ENCODE measurements at regions not wholly inside any gene's neighbourhood (a gene's known extent, or its start where the extent isn't known, plus 50 kb on each side); places are given as distances from the start of the nearest gene placed in this dataset.

DNA sequence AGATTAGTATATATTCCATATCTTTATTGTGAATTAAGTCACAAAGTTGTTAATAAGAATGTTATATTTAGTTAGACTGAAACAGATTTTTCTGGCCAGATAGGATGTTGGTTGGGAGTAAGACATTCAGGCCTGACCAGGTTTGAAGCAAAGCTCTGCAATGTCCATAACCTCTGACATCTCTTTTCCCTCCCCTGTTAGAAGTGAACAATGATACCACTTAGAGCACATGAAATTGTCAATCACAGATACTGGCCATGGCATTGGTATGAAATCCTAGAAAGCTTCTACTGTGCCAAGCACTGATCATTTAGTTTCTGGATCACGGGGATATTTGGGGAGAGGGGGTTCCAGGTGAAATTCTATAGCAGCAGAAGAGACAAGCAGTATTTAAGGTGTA, 1455.1 kb upstream of the CDH9 start:
- Histone ChIP-seq H3K9me3 (ENCODE audit: insufficient read depth in 2 of 2, low read depth in 1 of 2, low read length in 1 of 2) (no peaks in the 10 kb centered on the region), H2BK15ac (ENCODE audit: low read length) (no peak overlapping the region), H3K27ac (ENCODE audit: low read depth, low read length) (no peak overlapping the region), H3K27me3 (replicated peaks in 1 of 4; ENCODE audit: control insufficient read depth in 3 of 4, extremely low read depth in 1 of 4, insufficient read depth in 3 of 4, low read length in 3 of 4) (no peaks in the 10 kb centered on the region), H3K56ac (replicated peaks; ENCODE audit: insufficient read length, low read depth, low read length) (no peak overlapping the region), H3K23me2 (ENCODE audit: low read depth, low read length) (no peaks in the 10 kb centered on the region), H3K9ac (replicated peaks in 1 of 4; ENCODE audit: extremely low read depth in 1 of 4, low read depth in 3 of 4, low read length in 3 of 4) (no peak overlapping the region), H2BK5ac (ENCODE audit: low read depth, low read length) (no peak overlapping the region), H3K18ac (ENCODE audit: extremely low read depth, low read length) (no peak overlapping the region), H2BK20ac (ENCODE audit: low read length) (no peak overlapping the region), H3K4me1 (replicated peaks in 1 of 4; ENCODE audit: control insufficient read depth in 3 of 4, insufficient read depth in 4 of 4, low read length in 3 of 4) (peaks cover 0 to 4% (median 1%) of the 10 kb centered on the region in 4 experiments; a peak in 1 of 7 replicates), H4K8ac (ENCODE audit: extremely low read depth, insufficient read depth, low read length) (no peak overlapping the region), H2BK120ac (replicated peaks; ENCODE audit: low read depth, low read length) (no peak overlapping the region), H3K79me1 (ENCODE audit: low read depth, low read length) (no peaks in the 10 kb centered on the region), H3K4ac (replicated peaks; ENCODE audit: insufficient read length, low read depth, low read length) (no peak overlapping the region), H3K4me2 (ENCODE audit: insufficient read depth in 1 of 2, low read depth in 2 of 2, low read length in 2 of 2) (no peak overlapping the region), H3K23ac (ENCODE audit: insufficient read length) (no peak overlapping the region), H4K5ac (ENCODE audit: insufficient read length, low read depth, low read length) (no peak overlapping the region), H3K36me3 (ENCODE audit: control insufficient read depth in 2 of 4, insufficient read depth in 4 of 4, low read length in 3 of 4) (no peaks in the 10 kb centered on the region), H2AK5ac (ENCODE audit: low read depth, low read length) (no peak overlapping the region), H4K20me1 (replicated peaks in 1 of 2; ENCODE audit: control insufficient read depth in 1 of 2, insufficient read depth in 2 of 2, low read length in 2 of 2) (no peaks in the 10 kb centered on the region), H2AFZ (ENCODE audit: low read length) (no peak overlapping the region), H4K91ac (replicated peaks; ENCODE audit: insufficient read length, low read length) (no peak overlapping the region), H2BK12ac (ENCODE audit: low read depth, low read length) (no peak overlapping the region), H3K79me2 (ENCODE audit: control insufficient read depth in 1 of 2, insufficient read depth in 2 of 2, low read length in 2 of 2) (no peaks in the 10 kb centered on the region), H3K4me3 (ENCODE audit: extremely low read depth in 1 of 4, insufficient read depth in 2 of 4, low read depth in 3 of 4, low read length in 4 of 4) (no peak overlapping the region), H3K14ac (ENCODE audit: insufficient read length) (no peak overlapping the region)
- DNase-seq (ENCODE audit: low read depth in 1 of 2, low spot score in 2 of 2): no peak
- ChIA-PET CTCF (ENCODE audit: partially characterized antibody) (no interaction called here), POLR2A (ENCODE audit: partially characterized antibody) (no interaction called here)
- FAIRE-seq: no peak
- WGBS, 2 experiments (ENCODE audit: extremely low coverage in 1 of 2, insufficient coverage in 1 of 2, insufficient read length in 1 of 2, insufficient replicate concordance in 2 of 2, low coverage in 1 of 2, low lambda C conversion rate in 2 of 2, missing lambda C conversion rate in 1 of 2): 85% methylated on average over 1 of the region's 1 CpG; no CpG with 5 or more reads in 1 of the 2 experiments
- TF ChIP-seq SP2 (IDR thresholded peaks at IDR 0.05; ENCODE audit: low read length) (no peak), RXRA (IDR thresholded peaks at IDR 0.05; ENCODE audit: insufficient read depth, low read depth, low read length) (no peak), RFX5 (IDR thresholded peaks at IDR 0.05; ENCODE audit: borderline replicate concordance, low read depth, low read length) (no peak), YY1 (IDR thresholded peaks at IDR 0.05; ENCODE audit: low read depth, low read length) (no peak), SUZ12 (IDR thresholded peaks at IDR 0.05; ENCODE audit: low read length) (no peak), BRCA1 (IDR thresholded peaks at IDR 0.05; ENCODE audit: low read depth, low read length) (no peak), TEAD4 (IDR thresholded peaks at IDR 0.05; ENCODE audit: low read depth, low read length) (no peak), KDM4A (IDR thresholded peaks at IDR 0.05; ENCODE audit: low read depth, low read length, severe bottlenecking) (no peak), EGR1 (IDR thresholded peaks at IDR 0.05; ENCODE audit: borderline replicate concordance, low read depth, low read length) (no peak), TAF1 (IDR thresholded peaks at IDR 0.05; ENCODE audit: low read depth, low read length) (no peak), SRF (IDR thresholded peaks at IDR 0.05; ENCODE audit: low read depth, low read length) (no peak)
- TF ChIP-seq, protein P1, sequence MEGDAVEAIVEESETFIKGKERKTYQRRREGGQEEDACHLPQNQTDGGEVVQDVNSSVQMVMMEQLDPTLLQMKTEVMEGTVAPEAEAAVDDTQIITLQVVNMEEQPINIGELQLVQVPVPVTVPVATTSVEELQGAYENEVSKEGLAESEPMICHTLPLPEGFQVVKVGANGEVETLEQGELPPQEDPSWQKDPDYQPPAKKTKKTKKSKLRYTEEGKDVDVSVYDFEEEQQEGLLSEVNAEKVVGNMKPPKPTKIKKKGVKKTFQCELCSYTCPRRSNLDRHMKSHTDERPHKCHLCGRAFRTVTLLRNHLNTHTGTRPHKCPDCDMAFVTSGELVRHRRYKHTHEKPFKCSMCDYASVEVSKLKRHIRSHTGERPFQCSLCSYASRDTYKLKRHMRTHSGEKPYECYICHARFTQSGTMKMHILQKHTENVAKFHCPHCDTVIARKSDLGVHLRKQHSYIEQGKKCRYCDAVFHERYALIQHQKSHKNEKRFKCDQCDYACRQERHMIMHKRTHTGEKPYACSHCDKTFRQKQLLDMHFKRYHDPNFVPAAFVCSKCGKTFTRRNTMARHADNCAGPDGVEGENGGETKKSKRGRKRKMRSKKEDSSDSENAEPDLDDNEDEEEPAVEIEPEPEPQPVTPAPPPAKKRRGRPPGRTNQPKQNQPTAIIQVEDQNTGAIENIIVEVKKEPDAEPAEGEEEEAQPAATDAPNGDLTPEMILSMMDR (IDR thresholded peaks at IDR 0.05; ENCODE audit: control extremely low read depth in 1 of 3, insufficient read depth in 1 of 3, low read depth in 1 of 3, low read length in 3 of 3): no peak
- TF ChIP-seq, protein P2, sequence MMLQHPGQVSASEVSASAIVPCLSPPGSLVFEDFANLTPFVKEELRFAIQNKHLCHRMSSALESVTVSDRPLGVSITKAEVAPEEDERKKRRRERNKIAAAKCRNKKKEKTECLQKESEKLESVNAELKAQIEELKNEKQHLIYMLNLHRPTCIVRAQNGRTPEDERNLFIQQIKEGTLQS (IDR thresholded peaks at IDR 0.05; ENCODE audit: insufficient read depth, low read depth, low read length): no peak

All from H1 (cell line).